Osteoblast (primary cell): ENCODE measurements at regions not wholly inside any gene's neighbourhood (a gene's known extent, or its start where the extent isn't known, plus 50 kb on each side); places are given as distances from the start of the nearest gene placed in this dataset.

Source experiments
- DNase-seq: peaks from one replicate; pipeline ENCODE4 v3.0.0; 2011; ENCODE audit warnings: low spot score, mixed read lengths; ENCODE audit not compliant: insufficient read length; ENCODE audit errors: missing footprints
- H2AFZ ChIP-seq: 2 replicates; pipeline ENCODE4 v1.6.0; 2011; ENCODE audit warnings: mild to moderate bottlenecking, low read length
- H3K27ac ChIP-seq: 2 replicates; pipeline ENCODE4 v1.5.1; 2011; ENCODE audit warnings: mild to moderate bottlenecking, low read depth, low read length, moderate library complexity
- H3K27me3 ChIP-seq: 2 replicates; pipeline ENCODE4 v1.6.0; 2012; ENCODE audit warnings: mild to moderate bottlenecking, control low read depth, inconsistent platforms, low read length, moderate library complexity; ENCODE audit not compliant: insufficient read depth
- H3K36me3 ChIP-seq: 2 replicates; pipeline ENCODE4 v1.5.1; 2011; ENCODE audit warnings: mild to moderate bottlenecking, low read length, control low read depth, moderate library complexity; ENCODE audit not compliant: insufficient read depth
- H3K4me1 ChIP-seq: 2 replicates; pipeline ENCODE4 v1.5.1; 2011; ENCODE audit warnings: mild to moderate bottlenecking, low read length, control low read depth, moderate library complexity; ENCODE audit not compliant: insufficient read depth
- H3K4me2 ChIP-seq: 2 replicates; pipeline ENCODE4 v1.6.0; 2011; ENCODE audit warnings: mild to moderate bottlenecking, low read length; ENCODE audit not compliant: insufficient read depth
- H3K4me3 ChIP-seq: fragments of 200-600 bp; sonication (generic); 3 replicates; pipeline ENCODE4 v1.5.1; 2012; ENCODE audit warnings: mild to moderate bottlenecking, low read length, inconsistent platforms; ENCODE audit not compliant: insufficient read depth
- H3K79me2 ChIP-seq: 2 replicates; pipeline ENCODE4 v1.6.0; 2012; ENCODE audit warnings: mild to moderate bottlenecking, low read length, control low read depth, inconsistent platforms; ENCODE audit not compliant: insufficient read depth
- H3K9me3 ChIP-seq: 2 replicates; pipeline ENCODE4 v1.5.1; 2011; ENCODE audit warnings: low read depth, low read length, control low read depth
- H4K20me1 ChIP-seq: 2 replicates; pipeline ENCODE4 v1.6.0; 2012; ENCODE audit warnings: mild to moderate bottlenecking, low read length, control low read depth; ENCODE audit not compliant: insufficient read depth
- CTCF ChIP-seq: IDR thresholded peaks from 2 replicates; pipeline ENCODE4 v1.5.1; 2011; ENCODE audit warnings: mild to moderate bottlenecking, low read depth, low read length, moderate library complexity; ENCODE audit errors: extremely low read depth

- Histone ChIP-seq H3K27ac (no peak overlapping the region), H2AFZ (no peak overlapping the region), H3K4me3 (no peak overlapping the region), H4K20me1 (no peaks in the 10 kb centered on the region), H3K36me3 (no peaks in the 10 kb centered on the region), H3K4me2 (no peak overlapping the region), H3K9me3 (peaks cover 2% of the 10 kb centered on the region), H3K79me2 (no peaks in the 10 kb centered on the region), H3K27me3 (no peaks in the 10 kb centered on the region), H3K4me1 (peaks cover 13% of the 10 kb centered on the region)
- TF ChIP-seq CTCF = no peak
- DNase-seq = no peak
Observed at GRCh38 chr16:54412777-54413455, 126.3 kb upstream of the IRX3 start.

DNA sequence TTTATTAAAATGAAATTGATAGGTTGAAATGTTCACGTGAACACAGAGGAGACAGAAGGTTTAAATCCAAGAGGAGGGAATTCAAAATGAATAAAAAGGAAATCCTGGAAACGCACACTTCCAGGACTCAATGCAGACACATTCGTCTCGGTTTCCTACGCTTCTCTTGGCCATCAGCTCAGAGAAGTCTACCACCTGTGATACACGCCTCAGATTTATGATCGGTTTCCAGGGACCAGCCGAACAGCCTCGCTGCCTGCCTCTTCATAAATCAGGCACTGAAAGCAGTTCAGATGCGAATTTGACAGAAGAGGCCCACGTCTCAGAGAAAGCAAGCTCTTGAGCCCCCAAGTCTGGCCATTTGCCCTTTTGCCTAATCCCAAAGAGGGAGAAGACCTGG lies 125.5 kb upstream of the IRX3 start:
- Histone ChIP-seq H3K79me2 (no peaks in the 10 kb centered on the region), H3K9me3 (peaks cover 2% of the 10 kb centered on the region), H3K27ac (no peak overlapping the region), H3K27me3 (no peaks in the 10 kb centered on the region), H3K4me1 (peaks cover 18% of the 10 kb centered on the region), H2AFZ (no peak overlapping the region), H3K4me2 (no peak overlapping the region), H3K4me3 (no peak overlapping the region), H3K36me3 (no peaks in the 10 kb centered on the region), H4K20me1 (no peaks in the 10 kb centered on the region)
- DNase-seq = no peak
- TF ChIP-seq CTCF = no peak

DNA sequence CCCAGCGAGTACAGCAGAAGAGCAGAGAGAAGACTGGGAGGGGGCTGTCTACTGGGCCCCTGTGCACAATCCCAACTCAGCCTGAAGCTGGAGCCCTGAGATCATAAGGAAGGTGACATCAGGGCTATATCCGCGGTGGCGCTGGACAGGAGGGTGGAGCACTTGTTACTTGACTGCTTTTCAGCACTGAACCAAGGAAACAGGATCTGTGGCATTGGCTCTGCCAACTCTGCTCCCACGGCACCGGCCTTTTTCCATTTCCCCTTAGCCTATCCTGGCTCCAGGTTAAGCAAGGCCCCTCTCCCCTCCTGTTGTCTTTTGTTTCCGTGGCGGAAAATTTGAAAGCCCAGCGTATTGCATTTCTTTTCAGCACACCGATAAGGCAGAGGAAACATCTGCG lies 125.0 kb upstream of the IRX3 start:
- DNase-seq = no peak
- no peak for TF ChIP-seq CTCF
- H3K27me3 ChIP-seq = no peaks in the 10 kb centered on the region
- H3K4me3 ChIP-seq = no peak overlapping the region
- no peak overlapping the region for H3K27ac ChIP-seq
- no peak overlapping the region for H2AFZ ChIP-seq
- H3K79me2 ChIP-seq = no peaks in the 10 kb centered on the region
- peaks cover 18% of the 10 kb centered on the region for H3K4me1 ChIP-seq
- H3K4me2 ChIP-seq = no peak overlapping the region
- H3K36me3 ChIP-seq = no peaks in the 10 kb centered on the region
- H3K9me3 ChIP-seq = peaks cover 2% of the 10 kb centered on the region
- no peaks in the 10 kb centered on the region for H4K20me1 ChIP-seq

DNA sequence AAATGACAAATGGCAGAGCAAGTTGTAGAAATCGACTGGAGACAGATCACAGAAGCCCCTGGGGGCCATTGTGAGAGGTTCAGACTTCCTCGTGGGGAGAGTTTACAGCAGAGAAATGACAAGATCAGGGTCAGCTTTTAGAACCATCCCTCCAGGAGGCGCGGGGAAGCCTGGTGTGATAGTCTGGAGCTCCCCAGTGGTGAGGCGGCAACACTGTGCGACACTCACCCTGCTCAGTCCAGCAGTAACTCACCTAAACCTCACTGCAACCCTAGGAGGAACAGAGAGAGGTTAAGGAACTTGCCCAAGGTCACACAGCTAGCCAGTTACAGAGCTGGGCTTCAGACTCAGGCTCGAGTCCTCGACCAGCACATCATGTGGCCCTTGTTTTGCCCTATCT lies 123.4 kb upstream of the IRX3 start:
- DNase-seq = no peak
- Histone ChIP-seq H3K27ac (no peak overlapping the region), H3K27me3 (no peaks in the 10 kb centered on the region), H3K4me2 (no peak overlapping the region), H3K9me3 (no peaks in the 10 kb centered on the region), H3K79me2 (no peaks in the 10 kb centered on the region), H2AFZ (no peak overlapping the region), H3K4me3 (no peak overlapping the region), H3K36me3 (no peaks in the 10 kb centered on the region), H3K4me1 (peaks cover 15% of the 10 kb centered on the region), H4K20me1 (no peaks in the 10 kb centered on the region)
- no peak for TF ChIP-seq CTCF
